GM06990 (cell line): ENCODE measurements at regions not wholly inside any gene's neighbourhood (a gene's known extent, or its start where the extent isn't known, plus 50 kb on each side); places are given as distances from the start of the nearest gene placed in this dataset.
"Not testable (repeated sequence)": the region's sequence is repeated elsewhere in the genome, so short reads cannot be mapped to it uniquely, and the experiment has no call there.

Source experiments
- DNase-seq: peaks from one replicate; pipeline ENCODE4 v3.0.0-alpha.2; 2011; ENCODE audit not compliant: insufficient read length; ENCODE audit errors: extremely low read depth
- H3K27me3 ChIP-seq: replicated peaks from 2 replicates; pipeline ENCODE4 v1.6.0; 2011; ENCODE audit warnings: low read length; ENCODE audit not compliant: control insufficient read depth, insufficient read depth
- H3K36me3 ChIP-seq: 2 replicates; pipeline ENCODE4 v1.5.1; 2011; ENCODE audit warnings: low read length; ENCODE audit not compliant: control insufficient read depth, insufficient read depth
- H3K4me3 ChIP-seq: replicated peaks from 2 replicates; pipeline ENCODE4 v1.5.1; 2011; ENCODE audit warnings: low read depth, mild to moderate bottlenecking, control low read depth, low read length
- CTCF ChIP-seq: IDR thresholded peaks from 2 replicates; pipeline ENCODE4 v1.5.1; 2011; ENCODE audit warnings: low read length, control low read depth, mild to moderate bottlenecking, inconsistent platforms; ENCODE audit not compliant: insufficient read depth, poor library complexity, severe bottlenecking

GRCh38 chr16:64278196-64278595 lies 843.7 kb downstream of the CDH11 start:
- Histone ChIP-seq H3K36me3 (no peaks in the 10 kb centered on the region), H3K4me3 (no peak overlapping the region), H3K27me3 (no peaks in the 10 kb centered on the region)
- TF ChIP-seq CTCF = no peak
- DNase-seq = no peak

GRCh38 chr16:64276646-64277045 lies 845.2 kb downstream of the CDH11 start:
- Histone ChIP-seq H3K4me3 (no peak overlapping the region), H3K36me3 (no peaks in the 10 kb centered on the region), H3K27me3 (no peaks in the 10 kb centered on the region)
- TF ChIP-seq CTCF = no peak
- no peak for DNase-seq

- DNase-seq = no peak
- no peak for TF ChIP-seq CTCF
Measured at GRCh38 chr16:64272028-64272427, 849.8 kb downstream of the CDH11 start.

GRCh38 chr16:64269756-64270155 lies 852.1 kb downstream of the CDH11 start:
- H3K36me3 ChIP-seq = no peaks in the 10 kb centered on the region
- no peak for TF ChIP-seq CTCF
- no peak for DNase-seq

More at GRCh38 chr16:64272028-64272427, 849.8 kb downstream of the CDH11 start:
- Histone ChIP-seq H3K36me3 (no peaks in the 10 kb centered on the region), H3K4me3 (no peak overlapping the region), H3K27me3 (no peaks in the 10 kb centered on the region)

GRCh38 chr16:64265756-64266155 lies 856.1 kb downstream of the CDH11 start:
- no peak for DNase-seq
- Histone ChIP-seq H3K4me3 (no peak overlapping the region), H3K27me3 (no peaks in the 10 kb centered on the region), H3K36me3 (no peaks in the 10 kb centered on the region)
- no peak for TF ChIP-seq CTCF

More at GRCh38 chr16:64269756-64270155, 852.1 kb downstream of the CDH11 start:
- Histone ChIP-seq H3K4me3 (no peak overlapping the region), H3K27me3 (no peaks in the 10 kb centered on the region)

- not testable (repeated sequence) for H3K27me3 ChIP-seq, H3K36me3 ChIP-seq, H3K4me3 ChIP-seq
- DNase-seq = peak; percentile 1
Measured at GRCh38 chr16:64260631-64261401, 861.0 kb downstream of the CDH11 start.
